HEK293 (cell line): ENCODE measurements at regions not wholly inside any gene's neighbourhood (a gene's known extent, or its start where the extent isn't known, plus 50 kb on each side); places are given as distances from the start of the nearest gene placed in this dataset.
"Not testable (repeated sequence)": the region's sequence is repeated elsewhere in the genome, so short reads cannot be mapped to it uniquely, and the experiment has no call there.

Experiments used
- CTCF ChIA-PET: fragments of 350-600 bp; formaldehyde crosslinking; extraction: SDS; loops from one replicate; lab custom pipeline; 2021; ENCODE audit warnings: antibody characterized with exemption; lab: Yijun Ruan, JAX
- POLR2A ChIA-PET: fragments of 300-600 bp; formaldehyde crosslinking; extraction: SDS; loops from one replicate; lab custom pipeline; 2020; ENCODE audit warnings: antibody characterized with exemption, inconsistent platforms; lab: Yijun Ruan, JAX
- H3K27ac ChIP-seq: fragments of 200-500 bp; sonication (Bioruptor generic); 2 replicates; pipeline ENCODE4 v1.5.1; 2014; ENCODE audit warnings: low read depth, low read length, control low read depth, inconsistent platforms; ENCODE audit errors: extremely low read depth
- H3K36me3 ChIP-seq, 2 experiments: fragments of 200-500 bp in 1 of 2; sonication (Bioruptor generic) in 1 of 2; 1 replicate in 1 of 2; 2 replicates in 1 of 2; pipeline ENCODE4 v1.5.1; 2014 to 2017; ENCODE audit warnings: inconsistent platforms in 2 of 2, low read length in 2 of 2; ENCODE audit not compliant: control insufficient read depth in 2 of 2, insufficient read depth in 1 of 2
- H3K4me1 ChIP-seq: fragments of 200-500 bp; sonication (Bioruptor generic); 2 replicates; pipeline ENCODE4 v1.5.1; 2014; ENCODE audit warnings: mild to moderate bottlenecking, low read length, inconsistent platforms; ENCODE audit not compliant: control insufficient read depth, insufficient read depth
- H3K4me3 ChIP-seq: 2 replicates; pipeline ENCODE4 v1.5.1; 2011; ENCODE audit warnings: low read depth, mild to moderate bottlenecking, control low read depth, low read length, moderate library complexity
- H3K9me3 ChIP-seq: fragments of 200-500 bp; sonication (Bioruptor generic); 2 replicates; pipeline ENCODE4 v1.5.1; 2014; ENCODE audit warnings: low read depth, low read length, inconsistent platforms; ENCODE audit not compliant: control insufficient read depth, insufficient read depth
- GLI4 ChIP-seq: fragments of 450-650 bp; formaldehyde crosslinking; IDR thresholded peaks from 2 replicates; pipeline ENCODE4 v1.5.1; 2016; ENCODE audit warnings: missing biosample characterization, missing genetic modification characterization
- KLF17 ChIP-seq: fragments of 450-650 bp; formaldehyde crosslinking; IDR thresholded peaks from 2 replicates; pipeline ENCODE4 v1.5.1; 2016; ENCODE audit warnings: missing biosample characterization, missing genetic modification characterization
- KLF8 ChIP-seq: fragments of 450-650 bp; formaldehyde crosslinking; IDR thresholded peaks from 2 replicates; pipeline ENCODE4 v1.5.1; 2016; ENCODE audit warnings: missing biosample characterization, missing genetic modification characterization
- MZF1 ChIP-seq: fragments of 450-650 bp; formaldehyde crosslinking; IDR thresholded peaks from 2 replicates; pipeline ENCODE4 v1.5.1; 2017; ENCODE audit warnings: missing biosample characterization, missing genetic modification characterization, borderline replicate concordance
- PRDM1 ChIP-seq: fragments of 450-650 bp; formaldehyde crosslinking; IDR thresholded peaks from 2 replicates; pipeline ENCODE4; 2016; ENCODE audit warnings: missing biosample characterization, missing genetic modification characterization
- SCRT2 ChIP-seq: fragments of 450-650 bp; formaldehyde crosslinking; IDR thresholded peaks from 2 replicates; pipeline ENCODE4 v1.5.1; 2016; ENCODE audit warnings: missing biosample characterization, missing genetic modification characterization
- YY1 ChIP-seq: fragments of 450-650 bp; formaldehyde crosslinking; IDR thresholded peaks from 2 replicates; pipeline ENCODE4 v1.5.1; 2018; ENCODE audit warnings: missing biosample characterization, missing genetic modification characterization
- ZBTB21 ChIP-seq: fragments of 450-650 bp; formaldehyde crosslinking; IDR thresholded peaks from 2 replicates; pipeline ENCODE4 v1.5.1; 2017; ENCODE audit warnings: missing biosample characterization, missing genetic modification characterization
- ZBTB48 ChIP-seq: fragments of 450-650 bp; formaldehyde crosslinking; IDR thresholded peaks from 2 replicates; pipeline ENCODE4 v1.5.1; 2016; ENCODE audit warnings: missing biosample characterization, missing genetic modification characterization
- ZFP69B ChIP-seq: fragments of 450-650 bp; formaldehyde crosslinking; IDR thresholded peaks from 2 replicates; pipeline ENCODE4 v1.5.1; 2016; ENCODE audit warnings: missing biosample characterization, missing genetic modification characterization
- ZNF132 ChIP-seq: fragments of 450-650 bp; formaldehyde crosslinking; IDR thresholded peaks from 2 replicates; pipeline ENCODE4 v1.5.1; 2017; ENCODE audit warnings: missing biosample characterization, missing genetic modification characterization, borderline replicate concordance
- ZNF266 ChIP-seq: fragments of 450-650 bp; formaldehyde crosslinking; IDR thresholded peaks from 2 replicates; pipeline ENCODE4 v1.5.1; 2016; ENCODE audit warnings: missing biosample characterization, missing genetic modification characterization, low read depth
- ZNF311 ChIP-seq: fragments of 450-650 bp; formaldehyde crosslinking; IDR thresholded peaks from 2 replicates; pipeline ENCODE4 v1.5.1; 2017; ENCODE audit warnings: missing biosample characterization, missing genetic modification characterization, borderline replicate concordance
- ZNF350 ChIP-seq: fragments of 450-650 bp; formaldehyde crosslinking; IDR thresholded peaks from 2 replicates; pipeline ENCODE4 v1.5.0; 2017; ENCODE audit warnings: missing biosample characterization, mild to moderate bottlenecking, missing genetic modification characterization
- ZNF529 ChIP-seq: fragments of 450-650 bp; formaldehyde crosslinking; IDR thresholded peaks from 2 replicates; pipeline ENCODE4 v1.5.1; 2017; ENCODE audit warnings: missing genetic modification characterization, missing biosample characterization; ENCODE audit not compliant: insufficient replicate concordance
- ZNF600 ChIP-seq: fragments of 450-650 bp; formaldehyde crosslinking; IDR thresholded peaks from 2 replicates; pipeline ENCODE4 v1.5.1; 2016; ENCODE audit warnings: missing biosample characterization, missing genetic modification characterization
- ZNF629 ChIP-seq: fragments of 450-650 bp; formaldehyde crosslinking; IDR thresholded peaks from 2 replicates; pipeline ENCODE4 v1.5.1; 2017; ENCODE audit warnings: missing biosample characterization, missing genetic modification characterization
- ZNF664 ChIP-seq: fragments of 450-650 bp; formaldehyde crosslinking; IDR thresholded peaks from 2 replicates; pipeline ENCODE4 v1.5.1; 2016; ENCODE audit warnings: missing biosample characterization, missing genetic modification characterization
- ZNF677 ChIP-seq: fragments of 450-650 bp; IDR thresholded peaks from 2 replicates; pipeline ENCODE4 v1.5.0; 2018; ENCODE audit warnings: missing biosample characterization, mild to moderate bottlenecking, missing genetic modification characterization, moderate library complexity
- ZNF692 ChIP-seq: fragments of 450-650 bp; formaldehyde crosslinking; IDR thresholded peaks from 2 replicates; pipeline ENCODE4 v1.5.1; 2016; ENCODE audit warnings: missing biosample characterization, missing genetic modification characterization
- ZNF768 ChIP-seq: fragments of 450-650 bp; formaldehyde crosslinking; IDR thresholded peaks from 2 replicates; pipeline ENCODE4 v1.5.1; 2018; ENCODE audit warnings: missing biosample characterization, mild to moderate bottlenecking, missing genetic modification characterization
- ZSCAN4 ChIP-seq: fragments of 450-650 bp; formaldehyde crosslinking; IDR thresholded peaks from 2 replicates; pipeline ENCODE4 v1.5.1; 2017; ENCODE audit warnings: missing biosample characterization, missing genetic modification characterization

- H3K4me3 ChIP-seq, result no peak overlapping the region
- H3K9me3 ChIP-seq, result no peaks in the 10 kb centered on the region
- CTCF ChIA-PET, result no interaction called here
- POLR2A ChIA-PET, result no interaction called here
- TF ChIP-seq ZNF664 (tag by site-specific recombination), result no peak
- TF ChIP-seq ZNF132 (tag by site-specific recombination), result no peak
- TF ChIP-seq ZNF629 (tag by site-specific recombination), result no peak
- no peak for TF ChIP-seq KLF8
- 0 out of 2 replicates have a peak, but pooled peaks have one; percentile 6 for TF ChIP-seq KLF17
- no peak overlapping the region for H3K27ac ChIP-seq
- H3K36me3 ChIP-seq, result no peaks in the 10 kb centered on the region
- H3K4me1 ChIP-seq, result no peaks in the 10 kb centered on the region
Measured at GRCh38 chr9:135180586-135180985, 93.1 kb downstream of the OLFM1 start.

GRCh38 chr9:135181336-135181735 is 93.9 kb downstream of the OLFM1 start:
- H3K9me3 ChIP-seq, result no peaks in the 10 kb centered on the region
- no peak overlapping the region for H3K4me3 ChIP-seq
- peak; percentile 61 for TF ChIP-seq SCRT2 (tag by site-specific recombination)
- TF ChIP-seq ZNF311, result no peak
- H3K4me1 ChIP-seq, result no peaks in the 10 kb centered on the region
- H3K27ac ChIP-seq, result no peak overlapping the region
- POLR2A ChIA-PET, result no interaction called here
- no peaks in the 10 kb centered on the region for H3K36me3 ChIP-seq
- CTCF ChIA-PET, result no interaction called here

GRCh38 chr9:135181841-135182240 is 94.4 kb downstream of the OLFM1 start:
- H3K36me3 ChIP-seq, H3K9me3 ChIP-seq, POLR2A ChIA-PET, H3K27ac ChIP-seq, H3K4me1 ChIP-seq, H3K4me3 ChIP-seq: not testable (repeated sequence)
- CTCF ChIA-PET, result interaction anchor here (0.6 kb wide), 1 partner anchor 130 kb away, joined by 3 read pairs; no protein-coding TSS in a partner anchor

GRCh38 chr9:135183069-135183468 is 95.6 kb downstream of the OLFM1 start:
- Histone ChIP-seq H3K4me3 (no peak overlapping the region), H3K9me3 (no peaks in the 10 kb centered on the region), H3K4me1 (no peaks in the 10 kb centered on the region), H3K36me3 (no peaks in the 10 kb centered on the region), H3K27ac (no peak overlapping the region)
- ChIA-PET CTCF (no interaction called here), POLR2A (no interaction called here)
- TF ChIP-seq PRDM1 (tag by site-specific recombination) (no peak), GLI4 (tag by site-specific recombination) (no peak), ZNF266 (tag by site-specific recombination) (no peak), ZNF350 (tag by site-specific recombination) (no peak), ZFP69B (tag by site-specific recombination) (no peak), MZF1 (tag by site-specific recombination) (no peak), ZNF768 (tag by site-specific recombination) (no peak)

GRCh38 chr9:135183528-135184180 is 96.2 kb downstream of the OLFM1 start:
- H3K4me3 ChIP-seq, result no peak overlapping the region
- H3K9me3 ChIP-seq, result no peaks in the 10 kb centered on the region
- no peaks in the 10 kb centered on the region for H3K36me3 ChIP-seq
- H3K27ac ChIP-seq, result no peak overlapping the region
- ChIA-PET CTCF (interaction anchor here (0.6 to 0.7 kb wide), 2 partner anchors 596 to 790 kb away, joined by 3 to 5 read pairs; no protein-coding TSS in a partner anchor), POLR2A (no interaction called here)
- no peaks in the 10 kb centered on the region for H3K4me1 ChIP-seq
- TF ChIP-seq ZNF600 (tag by site-specific recombination) (no peak), ZBTB48 (tag by site-specific recombination) (no peak), ZSCAN4 (no peak), ZNF350 (tag by site-specific recombination) (no peak), ZNF529 (tag by site-specific recombination) (no peak), ZNF768 (tag by site-specific recombination) (no peak), YY1 (tag by site-specific recombination) (no peak), ZNF677 (tag by site-specific recombination) (no peak), ZNF692 (no peak), ZNF311 (no peak), ZBTB21 (tag by site-specific recombination) (no peak)
